Breast epithelium (tissue), 3 donors: ENCODE measurements at regions not wholly inside any gene's neighbourhood (a gene's known extent, or its start where the extent isn't known, plus 50 kb on each side); places are given as distances from the start of the nearest gene placed in this dataset.

Experiments
- CTCF ChIP-seq, 3 donors: fragments of 450-650 bp; IDR thresholded peaks; one replicate each; pipeline ENCODE4 v1.5.1; 2016 to 2017; ENCODE audit warnings: antibody characterized with exemption in 3 of 3, mild to moderate bottlenecking in 3 of 3, moderate library complexity in 3 of 3
- POLR2A ChIP-seq: fragments of 450-650 bp; IDR thresholded peaks from one replicate; pipeline ENCODE4 v1.6.1; 2016; ENCODE audit warnings: antibody characterized with exemption, mild to moderate bottlenecking, moderate library complexity

- TF ChIP-seq POLR2A (no peak), CTCF (IDR thresholded peaks at IDR 0.05) (no peak)
Observed at GRCh38 chr5:173745557-173745956, 129.1 kb upstream of the BOD1 start.
